T-helper 1 cell treated with Interleukin-12 subunit alpha and Interleukin-12 subunit beta and Interleukin-4 antibody, amounts not matched to agents 30 ng/mL and 1 ng/mL, for 36 hours (primary cell): ENCODE measurements at regions not wholly inside any gene's neighbourhood (a gene's known extent, or its start where the extent isn't known, plus 50 kb on each side); places are given as distances from the start of the nearest gene placed in this dataset.

ENCODE experiments used
- intact Hi-C: fragments of 100-400 bp; cut with micrococcal nuclease; formaldehyde crosslinking; loops from one replicate; pipeline ENCODE4 v1.15.1; 2024

DNA sequence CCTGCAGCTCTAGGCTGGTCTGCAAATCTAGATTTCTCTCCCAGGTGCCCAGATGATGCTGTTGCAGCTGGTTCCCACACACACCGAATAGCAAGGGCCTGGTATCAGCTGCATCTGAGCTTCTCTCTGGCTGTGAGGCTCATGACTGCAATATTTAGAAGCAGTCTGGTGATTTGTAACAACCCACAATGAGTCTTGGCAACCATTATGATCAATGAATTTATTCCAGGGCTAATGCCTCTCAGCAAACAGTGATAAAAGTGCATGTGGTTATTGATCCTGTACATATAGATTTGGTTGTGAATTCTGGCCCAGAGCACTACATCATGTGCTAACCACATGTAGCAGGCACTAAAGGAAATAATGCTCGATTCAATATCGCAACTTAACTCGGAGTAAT is 114.3 kb downstream of the ASCL4 start:
- intact Hi-C loops: loop anchor here (10.0 kb wide), 1 partner anchor 764 kb away; no protein-coding TSS in a partner anchor

DNA sequence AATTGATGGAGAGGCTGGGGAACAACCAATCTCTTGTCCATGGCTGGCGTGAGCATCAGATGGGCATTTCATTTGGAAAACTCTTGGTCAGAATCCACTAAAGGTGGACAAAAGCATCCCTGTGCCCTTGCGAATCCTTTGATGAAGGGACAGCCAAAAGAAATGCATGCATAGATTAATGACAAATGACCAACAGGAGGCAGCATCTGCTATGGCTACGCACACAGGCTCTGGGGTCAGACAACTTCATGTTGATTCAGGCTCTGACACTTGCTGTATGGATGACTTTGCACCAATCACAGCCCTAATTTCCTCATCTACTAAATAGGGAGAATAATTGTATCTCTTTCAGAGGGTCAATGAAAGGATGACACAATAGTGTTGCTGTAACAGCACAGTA is 117.5 kb downstream of the ASCL4 start:
- intact Hi-C loops: loop anchor here (1.0 kb wide), 1 partner anchor 620 kb away; no protein-coding TSS in a partner anchor

DNA sequence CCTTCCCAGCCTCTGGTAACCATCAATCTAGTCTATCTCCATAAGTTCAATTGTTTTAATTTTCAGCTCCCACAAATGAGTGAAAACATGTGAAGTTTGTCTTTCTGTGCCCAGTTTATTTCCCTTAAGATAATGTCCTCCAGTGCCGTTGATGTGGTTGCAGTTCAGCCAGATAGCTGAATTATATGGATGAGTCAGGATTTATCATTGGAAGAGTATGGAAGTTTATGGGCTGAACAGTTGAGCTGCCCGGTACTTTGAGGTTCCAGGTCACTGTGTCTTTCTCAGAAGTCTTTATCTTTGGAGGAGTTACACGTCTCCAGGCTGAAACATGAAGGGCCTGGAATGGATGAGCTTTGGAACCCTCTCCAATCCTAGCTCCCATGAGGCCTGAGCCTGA is 120.1 kb downstream of the ASCL4 start:
- intact Hi-C loops: no loop called here

- intact Hi-C loops: no loop called here
Measured at GRCh38 chr12:107895966-107896365, 121.5 kb downstream of the ASCL4 start.

DNA sequence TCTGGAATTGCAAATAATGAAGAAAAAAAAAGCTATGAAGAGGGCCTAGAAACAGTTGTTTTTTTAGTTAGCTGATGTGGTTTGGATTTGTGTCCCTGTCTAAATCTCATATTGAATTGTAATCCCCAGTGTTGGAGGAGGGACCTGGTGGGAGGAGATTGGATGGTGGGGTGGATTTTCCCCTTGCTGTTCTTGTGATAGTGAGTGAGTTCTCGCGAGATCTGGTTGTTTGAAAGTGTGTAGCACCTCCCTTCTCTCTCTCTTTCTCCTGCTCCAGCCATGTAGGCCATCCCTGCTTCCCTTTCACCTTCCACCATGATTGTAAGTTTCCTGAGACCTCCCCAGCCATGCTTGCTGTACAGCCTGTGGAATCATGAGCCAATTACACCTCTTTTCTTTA is 126.1 kb downstream of the ASCL4 start:
- intact Hi-C loops: loop anchor here (5.0 kb wide), 1 partner anchor 138 kb away; the partner anchor contains the start of gene PRDM4

GRCh38 chr12:107903341-107904061 is 129.0 kb downstream of the ASCL4 start:
- intact Hi-C loops: loop anchor here (1.0 to 5.0 kb wide), 2 partner anchors 9 to 141 kb away; partner anchors contain the start of gene PRDM4

DNA sequence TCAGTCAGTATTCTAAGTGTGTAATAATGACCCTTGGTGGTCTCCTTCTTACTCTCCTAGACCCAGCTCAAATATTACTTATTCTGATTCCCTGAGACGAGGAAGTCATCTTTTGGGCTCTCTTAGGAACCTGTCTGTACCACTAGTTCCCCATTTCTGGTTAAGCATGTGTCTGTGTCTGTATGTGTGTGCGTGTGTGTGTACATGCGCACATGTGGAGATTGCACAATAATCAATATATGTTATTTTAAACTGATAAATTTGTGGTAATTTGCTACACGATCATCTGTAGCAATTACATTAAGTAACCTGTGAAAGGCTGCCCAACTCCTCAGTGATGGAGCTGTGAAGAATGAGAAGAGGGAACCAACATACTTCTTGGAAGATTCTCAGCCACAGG is 132.2 kb downstream of the ASCL4 start:
- intact Hi-C loops: no loop called here

DNA sequence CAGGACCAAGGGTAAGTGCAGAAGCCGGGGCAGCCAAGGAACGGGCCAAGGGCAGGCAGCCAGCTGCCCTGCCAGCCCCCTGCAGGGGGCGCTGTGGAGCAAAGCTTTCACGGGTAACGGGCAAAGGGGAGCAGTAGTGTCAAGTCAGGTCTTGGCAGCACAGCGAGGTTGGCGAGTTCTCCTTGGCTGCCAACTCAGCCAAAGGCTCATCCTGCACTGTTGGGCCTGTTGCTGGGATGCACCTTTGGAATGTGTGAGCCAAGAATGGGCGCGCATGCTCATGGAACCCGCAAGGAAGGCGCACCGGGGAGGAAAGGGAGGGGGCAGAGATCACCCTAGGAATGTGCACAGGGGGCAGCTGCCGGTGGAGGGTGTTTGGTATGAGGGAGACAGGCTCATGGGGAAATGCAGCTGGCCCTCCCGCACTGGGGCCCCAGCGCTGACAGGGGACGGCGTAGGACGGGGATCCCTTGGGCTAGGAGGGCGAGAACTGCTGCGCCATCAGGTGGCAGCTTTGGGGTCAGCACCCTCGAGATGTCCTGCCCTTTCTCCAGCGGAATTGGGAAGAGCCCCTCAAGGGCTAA is 138.0 kb downstream of the ASCL4 start:
- intact Hi-C loops: loop anchor here (1.0 to 10.0 kb wide), 4 partner anchors 8 to 1182 kb away; partner anchors contain the start of genes ALKBH2 and UNG

DNA sequence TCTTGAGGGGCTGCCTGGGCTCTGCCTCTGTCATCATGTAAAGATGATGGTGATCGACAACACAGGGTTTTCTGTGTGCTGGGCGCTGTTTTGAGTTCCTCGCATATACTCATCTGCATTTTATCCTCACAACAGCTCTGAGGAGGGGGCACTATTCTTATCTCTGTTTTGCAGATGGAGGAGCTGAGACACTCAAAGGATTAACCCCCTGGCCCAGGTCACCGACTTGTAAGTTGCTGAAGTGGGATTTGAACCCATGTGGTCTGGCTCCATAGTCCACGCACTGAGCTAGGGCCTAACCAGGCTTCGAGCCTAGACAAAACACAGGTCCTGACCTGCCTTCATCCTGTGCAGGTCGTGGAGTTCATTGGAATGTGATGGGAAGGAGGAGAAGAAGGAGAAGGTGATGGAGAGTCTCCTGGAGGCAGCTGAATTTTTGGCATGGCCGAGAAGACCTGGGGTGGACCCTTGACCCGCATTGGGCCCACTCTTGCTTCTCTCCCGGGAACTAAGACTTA is 140.0 kb downstream of the ASCL4 start:
- intact Hi-C loops: loop anchor here (10.0 kb wide), 1 partner anchor 1180 kb away; the partner anchor contains the start of genes ALKBH2 and UNG

GRCh38 chr12:107917912-107918800 is 143.7 kb downstream of the ASCL4 start:
- intact Hi-C loops: loop anchor here (1.0 to 10.0 kb wide), 4 partner anchors 276 to 1177 kb away; partner anchors contain the start of genes ALKBH2 and UNG

DNA sequence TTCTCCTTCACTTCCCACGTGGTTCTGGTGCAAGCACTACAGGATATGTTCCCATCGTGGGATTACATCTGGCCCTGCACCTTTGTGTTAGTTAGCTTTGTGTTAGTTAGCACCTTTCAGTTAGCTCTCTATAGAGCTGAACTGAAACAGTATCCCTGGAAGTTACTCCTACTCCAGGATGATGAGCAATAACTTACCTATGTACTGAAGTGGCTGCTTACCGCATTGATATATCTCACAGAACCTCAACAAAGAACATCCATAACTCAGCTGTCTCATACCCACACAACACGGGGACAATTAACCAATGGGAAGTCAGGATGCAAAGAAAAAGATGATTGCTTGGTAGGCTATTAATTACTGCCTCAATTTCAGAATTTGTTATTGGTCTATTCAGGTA is 146.6 kb downstream of the ASCL4 start:
- intact Hi-C loops: no loop called here

DNA sequence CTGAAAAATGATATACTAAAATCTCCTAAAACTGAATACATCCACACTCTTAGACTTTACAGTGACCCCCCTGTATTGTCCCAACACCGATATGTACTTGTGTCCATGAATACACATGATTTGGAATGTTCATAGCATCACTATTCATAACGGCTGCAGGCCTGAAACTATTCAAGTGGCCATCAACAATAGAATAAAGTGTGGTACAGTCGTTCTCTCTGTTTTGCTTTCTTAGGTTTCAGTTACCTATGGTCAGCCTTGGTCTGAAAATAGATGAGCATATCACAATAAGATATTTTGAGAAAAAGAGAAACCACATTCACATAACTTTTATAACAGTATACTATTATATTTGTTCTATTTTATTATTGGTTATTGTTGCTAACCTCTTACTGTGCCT is 150.6 kb downstream of the ASCL4 start:
- intact Hi-C loops: no loop called here

- intact Hi-C loops: loop anchor here (1.0 kb wide), 1 partner anchor 253 kb away; no protein-coding TSS in a partner anchor
Measured at GRCh38 chr12:107929436-107929835, 154.9 kb downstream of the ASCL4 start.

GRCh38 chr12:107931761-107932160 is 157.3 kb downstream of the ASCL4 start:
- intact Hi-C loops: no loop called here

- intact Hi-C loops: no loop called here
Measured at GRCh38 chr12:107938446-107938845, 163.9 kb downstream of the ASCL4 start.

DNA sequence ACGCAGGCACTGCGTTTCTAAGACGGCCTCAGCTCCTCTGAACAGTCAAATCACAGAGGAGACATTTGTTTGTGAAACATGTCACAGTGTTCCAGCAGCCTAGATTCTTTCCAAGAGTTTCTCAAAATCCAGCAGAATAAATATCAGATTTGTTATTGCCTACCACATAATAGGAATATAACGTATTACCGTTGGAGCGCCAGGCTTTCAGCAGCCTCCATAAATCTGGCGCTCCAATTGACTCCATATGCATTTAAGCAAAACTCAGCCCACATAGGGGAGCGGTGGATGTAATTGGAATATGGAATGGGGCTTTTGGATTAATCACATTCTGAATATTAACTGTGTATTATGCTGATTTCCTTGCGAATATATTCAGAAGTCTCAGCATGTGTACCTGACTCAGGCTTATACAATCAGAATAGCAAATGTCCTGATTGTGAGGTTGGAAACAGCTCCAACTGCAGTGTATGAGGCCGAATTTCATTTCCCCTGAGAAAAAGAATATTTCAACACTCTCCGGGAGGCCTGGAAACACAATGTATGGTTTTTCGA is 174.0 kb downstream of the ASCL4 start:
- intact Hi-C loops: no loop called here

DNA sequence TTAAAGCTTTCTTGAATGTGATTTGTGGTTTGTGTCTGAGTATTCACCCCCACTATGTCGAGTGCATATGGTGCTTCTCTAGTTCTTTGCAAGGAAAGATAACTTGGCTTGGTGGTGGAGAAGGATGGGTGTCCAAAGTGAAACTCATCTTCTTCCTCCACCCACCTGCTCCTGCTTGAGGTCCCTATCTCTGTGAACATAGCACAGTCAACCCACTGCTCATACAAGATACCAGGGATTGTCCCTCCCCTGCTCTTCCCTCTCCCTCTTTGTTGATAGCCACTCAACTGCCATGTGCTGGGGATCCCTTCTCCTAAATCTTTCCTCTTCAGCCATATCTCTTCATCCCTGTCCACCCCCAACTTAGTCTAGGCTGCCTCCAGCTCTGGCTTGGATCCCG is 176.5 kb downstream of the ASCL4 start:
- intact Hi-C loops: no loop called here

GRCh38 chr12:107955966-107956643 is 173.0 kb upstream of the WSCD2 start:
- intact Hi-C loops: no loop called here

- intact Hi-C loops: no loop called here
Measured at GRCh38 chr12:107957459-107957858, 171.6 kb upstream of the WSCD2 start.

GRCh38 chr12:107963635-107964034 is 165.5 kb upstream of the WSCD2 start:
- intact Hi-C loops: no loop called here
